ENCODE measurements at regions not wholly inside any gene's neighbourhood (a gene's known extent, or its start where the extent isn't known, plus 50 kb on each side); places are given as distances from the start of the nearest gene placed in this dataset.

GRCh38 chr3:157692468-157692867 lies 189.3 kb upstream of the VEPH1 start:
- no peak for TF ChIP-seq CTCF (IDR thresholded peaks at IDR 0.05)
- TF ChIP-seq POLR2A (IDR thresholded peaks at IDR 0.05): no peak
